SK-N-MC (cell line): ENCODE measurements at regions not wholly inside any gene's neighbourhood (a gene's known extent, or its start where the extent isn't known, plus 50 kb on each side); places are given as distances from the start of the nearest gene placed in this dataset.

Experiments
- EZH2 ChIP-seq: fragments of 200-600 bp; sonication (generic); IDR thresholded peaks from one replicate; pipeline ENCODE4 v1.6.1; 2017; ENCODE audit warnings: antibody characterized with exemption
- FOXP2 ChIP-seq: optimal IDR thresholded peaks from 2 replicates; pipeline ENCODE3; 2011; ENCODE audit warnings: mild to moderate bottlenecking, moderate library complexity; ENCODE audit not compliant: insufficient read depth; ENCODE audit errors: extremely low read length, control extremely low read depth
- POLR2AphosphoS5 ChIP-seq: IDR thresholded peaks from 2 replicates; pipeline ENCODE4 v1.6.1; 2012; ENCODE audit warnings: mild to moderate bottlenecking, low read depth, low read length, borderline replicate concordance

DNA sequence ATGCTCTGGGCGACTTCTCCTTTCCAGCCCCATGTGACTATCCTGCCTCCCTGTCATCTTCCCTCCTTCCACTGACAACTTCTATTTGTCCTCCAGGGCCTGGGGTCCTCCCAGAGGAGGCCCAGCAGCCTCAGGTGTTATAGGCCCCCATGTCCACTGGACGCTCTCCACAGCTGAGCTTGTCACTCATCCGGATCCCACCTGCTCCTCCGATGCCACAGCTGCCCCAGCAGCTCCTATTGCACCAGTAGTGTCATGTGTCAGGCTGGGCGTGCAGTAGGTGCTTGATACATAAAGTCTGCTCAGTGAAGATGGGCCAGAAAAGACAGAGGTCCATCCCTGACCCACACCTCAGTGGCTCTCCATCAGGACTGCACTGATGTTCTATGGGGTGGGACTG, 305.7 kb upstream of the MYT1L start:
- no peak for TF ChIP-seq POLR2AphosphoS5
- no peak for TF ChIP-seq EZH2
- no peak for TF ChIP-seq FOXP2
